Ishikawa (cell line): ENCODE measurements at regions not wholly inside any gene's neighbourhood (a gene's known extent, or its start where the extent isn't known, plus 50 kb on each side); places are given as distances from the start of the nearest gene placed in this dataset.

Source experiments
- FOXM1 ChIP-seq: IDR thresholded peaks from 2 replicates; pipeline ENCODE4 v1.6.1; 2012; ENCODE audit warnings: low read depth, borderline replicate concordance
- RAD21 ChIP-seq: IDR thresholded peaks from 2 replicates; pipeline ENCODE4 v1.6.1; 2012; ENCODE audit warnings: low read depth
- TCF12 ChIP-seq: IDR thresholded peaks from 2 replicates; pipeline ENCODE4 v1.6.1; 2012; ENCODE audit warnings: low read depth
- ZBTB7A ChIP-seq: IDR thresholded peaks from 2 replicates; pipeline ENCODE4 v1.6.1; 2012; ENCODE audit warnings: low read depth

- TF ChIP-seq ZBTB7A (no peak), TCF12 (no peak), RAD21 (no peak), FOXM1 (no peak)
Observed at GRCh38 chr4:130141651-130142050, 1045.7 kb downstream of the C4orf33 start.
